ENCODE measurements at regions not wholly inside any gene's neighbourhood (a gene's known extent, or its start where the extent isn't known, plus 50 kb on each side); places are given as distances from the start of the nearest gene placed in this dataset.

DNA sequence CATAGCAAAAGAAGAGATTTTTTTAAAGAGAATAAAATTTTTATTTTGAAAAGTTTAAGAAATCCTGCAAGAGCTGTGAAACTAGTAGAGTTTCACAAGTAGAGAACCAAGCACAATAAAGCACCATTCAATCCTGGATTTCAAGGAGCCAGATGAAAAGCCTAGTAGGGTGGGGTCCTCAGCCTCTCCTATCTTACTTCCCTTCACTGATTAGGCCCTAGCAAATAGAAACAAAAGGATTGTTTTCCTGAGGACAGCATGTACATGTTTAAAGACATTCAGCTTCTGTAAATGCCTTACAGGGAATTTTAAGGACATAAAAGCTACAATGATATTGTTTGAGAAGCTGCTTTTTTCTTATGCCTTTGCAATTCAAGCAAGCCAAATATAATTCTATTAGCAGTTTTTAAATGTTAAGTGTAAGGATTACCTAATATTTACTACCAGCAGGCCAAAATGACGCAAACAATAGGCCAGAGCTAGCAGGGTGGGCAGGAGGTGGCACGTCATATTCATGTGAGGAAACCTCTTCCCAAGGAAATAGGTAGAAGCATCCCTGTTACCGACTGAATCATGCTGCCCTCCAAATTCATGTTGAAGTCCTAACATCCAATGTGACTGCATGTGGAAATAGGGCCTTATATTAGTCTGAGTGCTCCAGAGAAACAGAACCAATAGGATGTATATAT, 337.6 kb downstream of the MLLT3 start:
- Histone ChIP-seq H3K4me1 (ENCODE audit: control insufficient read depth, insufficient read depth, low read length) (no peaks in the 10 kb centered on the region), H3K4me3 (ENCODE audit: low read depth, low read length) (no peak overlapping the region), H3K27ac (ENCODE audit: extremely low read depth, low read depth, low read length) (no peak overlapping the region), H3K36me3 (ENCODE audit: control insufficient read depth in 2 of 2, insufficient read depth in 1 of 2, low read length in 2 of 2) (no peaks in the 10 kb centered on the region), H3K9me3 (ENCODE audit: control insufficient read depth, insufficient read depth, low read depth, low read length) (no peaks in the 10 kb centered on the region)
- ChIA-PET POLR2A (no interaction called here), CTCF (no interaction called here)
- TF ChIP-seq ZNF548 (tag by site-specific recombination; IDR thresholded peaks at IDR 0.05) = no peak
- TF ChIP-seq, protein P1, sequence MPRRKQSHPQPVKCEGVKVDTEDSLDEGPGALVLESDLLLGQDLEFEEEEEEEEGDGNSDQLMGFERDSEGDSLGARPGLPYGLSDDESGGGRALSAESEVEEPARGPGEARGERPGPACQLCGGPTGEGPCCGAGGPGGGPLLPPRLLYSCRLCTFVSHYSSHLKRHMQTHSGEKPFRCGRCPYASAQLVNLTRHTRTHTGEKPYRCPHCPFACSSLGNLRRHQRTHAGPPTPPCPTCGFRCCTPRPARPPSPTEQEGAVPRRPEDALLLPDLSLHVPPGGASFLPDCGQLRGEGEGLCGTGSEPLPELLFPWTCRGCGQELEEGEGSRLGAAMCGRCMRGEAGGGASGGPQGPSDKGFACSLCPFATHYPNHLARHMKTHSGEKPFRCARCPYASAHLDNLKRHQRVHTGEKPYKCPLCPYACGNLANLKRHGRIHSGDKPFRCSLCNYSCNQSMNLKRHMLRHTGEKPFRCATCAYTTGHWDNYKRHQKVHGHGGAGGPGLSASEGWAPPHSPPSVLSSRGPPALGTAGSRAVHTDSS (tag by site-specific recombination; IDR thresholded peaks at IDR 0.05) = no peak

DNA sequence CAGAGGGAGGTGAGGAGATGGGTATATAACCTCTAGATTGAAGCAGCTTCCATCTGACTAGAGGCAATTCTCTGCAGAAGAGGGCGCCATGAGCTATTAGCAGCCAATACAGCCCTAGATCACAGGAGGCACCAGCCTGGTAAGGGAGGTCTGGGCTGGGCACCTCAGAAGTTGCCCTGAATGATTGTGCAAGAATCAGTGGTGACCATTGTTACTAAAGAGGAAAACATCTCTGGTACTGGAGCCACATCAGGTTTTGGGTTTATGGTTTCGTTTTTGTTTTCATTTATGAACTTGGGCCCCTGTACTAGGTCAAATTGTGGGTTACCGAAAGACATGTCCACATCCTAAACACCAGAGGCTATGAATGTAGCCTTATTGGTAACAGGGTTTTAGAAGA, 342.0 kb downstream of the MLLT3 start:
- Histone ChIP-seq H3K27ac (ENCODE audit: extremely low read depth, low read depth, low read length) (no peak overlapping the region), H3K9me3 (ENCODE audit: control insufficient read depth, insufficient read depth, low read depth, low read length) (no peaks in the 10 kb centered on the region), H3K4me3 (ENCODE audit: low read depth, low read length) (no peak overlapping the region), H3K4me1 (ENCODE audit: control insufficient read depth, insufficient read depth, low read length) (no peaks in the 10 kb centered on the region), H3K36me3 (ENCODE audit: control insufficient read depth in 2 of 2, insufficient read depth in 1 of 2, low read length in 2 of 2) (no peaks in the 10 kb centered on the region)
- CTCF ChIA-PET = interaction anchor here (0.7 to 0.9 kb wide), 2 partner anchors 30 to 88 kb away, joined by 3 to 4 read pairs; no protein-coding TSS in a partner anchor
- POLR2A ChIA-PET = no interaction called here
- TF ChIP-seq OSR2 (tag by site-specific recombination; IDR thresholded peaks at IDR 0.05) (no peak), PRDM10 (tag by site-specific recombination; IDR thresholded peaks at IDR 0.05) (no peak), ZBTB7A (tag by site-specific recombination; IDR thresholded peaks at IDR 0.05; ENCODE audit: low read depth) (no peak), ZSCAN4 (tag by site-specific recombination; IDR thresholded peaks at IDR 0.05) (no peak), ZNF791 (tag by site-specific recombination; IDR thresholded peaks at IDR 0.05) (no peak), ZNF645 (tag by site-specific recombination; IDR thresholded peaks at IDR 0.05) (no peak), MZF1 (tag by site-specific recombination; IDR thresholded peaks at IDR 0.05; ENCODE audit: borderline replicate concordance) (no peak), ZSCAN30 (tag by site-specific recombination; IDR thresholded peaks at IDR 0.05) (no peak), ZNF148 (tag by site-specific recombination; IDR thresholded peaks at IDR 0.05; ENCODE audit: borderline replicate concordance) (no peak), WT1 (tag by site-specific recombination; IDR thresholded peaks at IDR 0.05) (no peak), ZNF394 (tag by site-specific recombination; IDR thresholded peaks at IDR 0.05; ENCODE audit: borderline replicate concordance) (no peak)
- TF ChIP-seq, protein P2, sequence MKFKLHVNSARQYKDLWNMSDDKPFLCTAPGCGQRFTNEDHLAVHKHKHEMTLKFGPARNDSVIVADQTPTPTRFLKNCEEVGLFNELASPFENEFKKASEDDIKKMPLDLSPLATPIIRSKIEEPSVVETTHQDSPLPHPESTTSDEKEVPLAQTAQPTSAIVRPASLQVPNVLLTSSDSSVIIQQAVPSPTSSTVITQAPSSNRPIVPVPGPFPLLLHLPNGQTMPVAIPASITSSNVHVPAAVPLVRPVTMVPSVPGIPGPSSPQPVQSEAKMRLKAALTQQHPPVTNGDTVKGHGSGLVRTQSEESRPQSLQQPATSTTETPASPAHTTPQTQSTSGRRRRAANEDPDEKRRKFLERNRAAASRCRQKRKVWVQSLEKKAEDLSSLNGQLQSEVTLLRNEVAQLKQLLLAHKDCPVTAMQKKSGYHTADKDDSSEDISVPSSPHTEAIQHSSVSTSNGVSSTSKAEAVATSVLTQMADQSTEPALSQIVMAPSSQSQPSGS (tag by site-specific recombination; IDR thresholded peaks at IDR 0.05; ENCODE audit: low read depth) = no peak
- TF ChIP-seq, protein P3, sequence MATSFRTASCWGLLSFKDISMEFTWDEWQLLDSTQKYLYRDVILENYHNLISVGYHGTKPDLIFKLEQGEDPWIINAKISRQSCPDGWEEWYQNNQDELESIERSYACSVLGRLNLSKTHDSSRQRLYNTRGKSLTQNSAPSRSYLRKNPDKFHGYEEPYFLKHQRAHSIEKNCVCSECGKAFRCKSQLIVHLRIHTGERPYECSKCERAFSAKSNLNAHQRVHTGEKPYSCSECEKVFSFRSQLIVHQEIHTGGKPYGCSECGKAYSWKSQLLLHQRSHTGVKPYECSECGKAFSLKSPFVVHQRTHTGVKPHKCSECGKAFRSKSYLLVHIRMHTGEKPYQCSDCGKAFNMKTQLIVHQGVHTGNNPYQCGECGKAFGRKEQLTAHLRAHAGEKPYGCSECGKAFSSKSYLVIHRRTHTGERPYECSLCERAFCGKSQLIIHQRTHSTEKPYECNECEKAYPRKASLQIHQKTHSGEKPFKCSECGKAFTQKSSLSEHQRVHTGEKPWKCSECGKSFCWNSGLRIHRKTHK (tag by site-specific recombination; IDR thresholded peaks at IDR 0.05) = no peak

Measured in HEK293 (cell line).